DND-41 (cell line): ENCODE measurements at regions not wholly inside any gene's neighbourhood (a gene's known extent, or its start where the extent isn't known, plus 50 kb on each side); places are given as distances from the start of the nearest gene placed in this dataset.

Experiments used
- EZH2 ChIP-seq: IDR thresholded peaks from 3 replicates; pipeline ENCODE4 v1.6.1; 2012; ENCODE audit warnings: borderline replicate concordance, low read depth, mild to moderate bottlenecking, moderate library complexity, low read length, inconsistent platforms; ENCODE audit not compliant: severe bottlenecking
- TF ChIP-seq, protein P1 (sequence below): IDR thresholded peaks from 2 replicates; pipeline ENCODE4 v1.5.1; 2012; ENCODE audit warnings: borderline replicate concordance, low read length, moderate library complexity, mild to moderate bottlenecking; ENCODE audit not compliant: poor library complexity, severe bottlenecking; ENCODE audit errors: extremely low read depth

DNA sequence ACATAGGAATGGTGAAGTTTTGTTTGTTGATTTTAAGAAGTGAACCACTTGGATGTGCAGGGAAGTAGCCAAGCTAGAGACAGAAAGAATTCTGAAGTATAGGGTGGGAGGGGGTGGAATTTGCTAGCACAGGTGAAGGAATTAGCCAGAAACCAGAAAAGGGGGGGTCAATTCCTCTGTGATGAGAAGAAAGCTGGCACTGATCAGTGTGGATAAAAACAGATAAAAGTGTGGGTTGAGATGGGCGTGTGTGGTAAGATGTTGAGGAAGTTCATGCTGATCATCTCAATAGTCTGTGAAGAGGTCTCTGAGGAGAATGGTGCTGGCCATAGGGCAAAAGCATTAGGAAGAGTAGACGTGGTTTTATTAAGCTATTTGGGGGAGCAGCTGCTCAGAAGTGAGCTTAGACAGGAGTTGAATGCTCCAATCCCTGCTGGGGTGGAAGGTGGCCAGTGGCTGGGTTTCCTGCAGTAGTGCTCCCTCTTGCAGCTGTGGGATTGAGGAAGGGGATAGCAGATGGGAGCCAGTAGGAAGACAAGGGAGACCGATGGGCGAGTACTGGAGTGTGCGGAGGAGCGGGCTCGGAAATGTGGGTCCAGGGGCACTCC lies 88.7 kb upstream of the ELL2 start:
- TF ChIP-seq EZH2 = no peak
- TF ChIP-seq, protein P1, sequence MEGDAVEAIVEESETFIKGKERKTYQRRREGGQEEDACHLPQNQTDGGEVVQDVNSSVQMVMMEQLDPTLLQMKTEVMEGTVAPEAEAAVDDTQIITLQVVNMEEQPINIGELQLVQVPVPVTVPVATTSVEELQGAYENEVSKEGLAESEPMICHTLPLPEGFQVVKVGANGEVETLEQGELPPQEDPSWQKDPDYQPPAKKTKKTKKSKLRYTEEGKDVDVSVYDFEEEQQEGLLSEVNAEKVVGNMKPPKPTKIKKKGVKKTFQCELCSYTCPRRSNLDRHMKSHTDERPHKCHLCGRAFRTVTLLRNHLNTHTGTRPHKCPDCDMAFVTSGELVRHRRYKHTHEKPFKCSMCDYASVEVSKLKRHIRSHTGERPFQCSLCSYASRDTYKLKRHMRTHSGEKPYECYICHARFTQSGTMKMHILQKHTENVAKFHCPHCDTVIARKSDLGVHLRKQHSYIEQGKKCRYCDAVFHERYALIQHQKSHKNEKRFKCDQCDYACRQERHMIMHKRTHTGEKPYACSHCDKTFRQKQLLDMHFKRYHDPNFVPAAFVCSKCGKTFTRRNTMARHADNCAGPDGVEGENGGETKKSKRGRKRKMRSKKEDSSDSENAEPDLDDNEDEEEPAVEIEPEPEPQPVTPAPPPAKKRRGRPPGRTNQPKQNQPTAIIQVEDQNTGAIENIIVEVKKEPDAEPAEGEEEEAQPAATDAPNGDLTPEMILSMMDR = no peak
